ENCODE measurements at regions not wholly inside any gene's neighbourhood (a gene's known extent, or its start where the extent isn't known, plus 50 kb on each side); places are given as distances from the start of the nearest gene placed in this dataset.

DNA sequence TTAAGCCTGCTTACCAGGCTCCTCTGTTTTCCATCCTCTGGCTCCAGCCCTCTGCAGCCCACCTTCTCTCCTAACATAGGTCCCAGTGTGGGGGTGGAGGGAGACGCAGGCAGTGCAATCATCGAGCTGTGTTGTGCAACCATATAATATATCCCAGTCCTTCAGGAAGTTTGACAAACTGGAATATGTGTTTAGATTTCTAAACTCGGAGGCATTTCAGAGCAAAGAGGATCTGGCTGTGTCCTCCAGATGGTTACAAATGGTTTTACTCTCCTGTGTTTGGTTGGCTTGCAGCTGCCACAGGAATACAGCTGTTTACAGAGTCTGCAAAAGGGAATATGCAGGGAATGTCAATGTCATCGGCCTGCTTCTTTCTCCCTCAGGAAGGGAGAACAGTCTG, 195.3 kb upstream of the LNX1 start (continued):
- TF ChIP-seq, protein P1, sequence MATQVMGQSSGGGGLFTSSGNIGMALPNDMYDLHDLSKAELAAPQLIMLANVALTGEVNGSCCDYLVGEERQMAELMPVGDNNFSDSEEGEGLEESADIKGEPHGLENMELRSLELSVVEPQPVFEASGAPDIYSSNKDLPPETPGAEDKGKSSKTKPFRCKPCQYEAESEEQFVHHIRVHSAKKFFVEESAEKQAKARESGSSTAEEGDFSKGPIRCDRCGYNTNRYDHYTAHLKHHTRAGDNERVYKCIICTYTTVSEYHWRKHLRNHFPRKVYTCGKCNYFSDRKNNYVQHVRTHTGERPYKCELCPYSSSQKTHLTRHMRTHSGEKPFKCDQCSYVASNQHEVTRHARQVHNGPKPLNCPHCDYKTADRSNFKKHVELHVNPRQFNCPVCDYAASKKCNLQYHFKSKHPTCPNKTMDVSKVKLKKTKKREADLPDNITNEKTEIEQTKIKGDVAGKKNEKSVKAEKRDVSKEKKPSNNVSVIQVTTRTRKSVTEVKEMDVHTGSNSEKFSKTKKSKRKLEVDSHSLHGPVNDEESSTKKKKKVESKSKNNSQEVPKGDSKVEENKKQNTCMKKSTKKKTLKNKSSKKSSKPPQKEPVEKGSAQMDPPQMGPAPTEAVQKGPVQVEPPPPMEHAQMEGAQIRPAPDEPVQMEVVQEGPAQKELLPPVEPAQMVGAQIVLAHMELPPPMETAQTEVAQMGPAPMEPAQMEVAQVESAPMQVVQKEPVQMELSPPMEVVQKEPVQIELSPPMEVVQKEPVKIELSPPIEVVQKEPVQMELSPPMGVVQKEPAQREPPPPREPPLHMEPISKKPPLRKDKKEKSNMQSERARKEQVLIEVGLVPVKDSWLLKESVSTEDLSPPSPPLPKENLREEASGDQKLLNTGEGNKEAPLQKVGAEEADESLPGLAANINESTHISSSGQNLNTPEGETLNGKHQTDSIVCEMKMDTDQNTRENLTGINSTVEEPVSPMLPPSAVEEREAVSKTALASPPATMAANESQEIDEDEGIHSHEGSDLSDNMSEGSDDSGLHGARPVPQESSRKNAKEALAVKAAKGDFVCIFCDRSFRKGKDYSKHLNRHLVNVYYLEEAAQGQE (IDR thresholded peaks at IDR 0.05; ENCODE audit: unreplicated experiment): no peak
- no peak for TF ChIP-seq NANOG (IDR thresholded peaks at IDR 0.05; ENCODE audit: borderline replicate concordance)

DNA sequence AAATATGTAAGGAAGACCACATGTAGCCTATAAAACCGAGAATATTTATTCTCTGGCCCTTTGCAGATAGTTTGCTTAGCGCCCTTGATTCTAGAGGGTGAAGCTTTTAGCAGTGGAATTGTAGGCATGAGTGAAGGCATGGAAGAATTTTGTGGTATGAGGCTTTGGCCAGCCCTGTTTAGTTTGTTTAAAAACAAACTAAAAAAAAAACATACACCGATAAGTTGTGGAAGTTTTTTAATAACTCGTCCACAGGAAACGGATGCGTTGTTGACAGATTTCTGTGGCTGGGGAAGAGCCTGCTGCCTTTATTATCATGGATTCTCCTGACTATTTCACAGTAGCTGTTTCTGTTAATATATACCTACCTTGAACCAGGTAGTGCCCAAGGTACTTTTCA, 194.7 kb upstream of the LNX1 start:
- no peaks in the 10 kb centered on the region for H4K20me1 ChIP-seq (replicated peaks; ENCODE audit: insufficient read depth)
- Mint-ChIP-seq H3K4me1 (no peaks in the 10 kb centered on the region), H3K9me3 (no peaks in the 10 kb centered on the region; the same call in 2 of the 3 replicates), H3K4me3 (no peak overlapping the region), H3K27ac (no peak overlapping the region), H3K36me3 (ENCODE audit: low read depth) (no peaks in the 10 kb centered on the region), H3K27me3 (ENCODE audit: insufficient read depth, low read depth, poor library complexity) (no peaks in the 10 kb centered on the region)
- H3K4me1 ChIP-seq (ENCODE audit: insufficient read depth): no peaks in the 10 kb centered on the region; the same call in 1 of the 2 replicates
- H3K79me2 ChIP-seq (replicated peaks; ENCODE audit: insufficient read depth): no peaks in the 10 kb centered on the region
- ATAC-seq (no peak), DNase-seq (ENCODE audit: low spot score) (no peak)
- TF ChIP-seq, protein P2, sequence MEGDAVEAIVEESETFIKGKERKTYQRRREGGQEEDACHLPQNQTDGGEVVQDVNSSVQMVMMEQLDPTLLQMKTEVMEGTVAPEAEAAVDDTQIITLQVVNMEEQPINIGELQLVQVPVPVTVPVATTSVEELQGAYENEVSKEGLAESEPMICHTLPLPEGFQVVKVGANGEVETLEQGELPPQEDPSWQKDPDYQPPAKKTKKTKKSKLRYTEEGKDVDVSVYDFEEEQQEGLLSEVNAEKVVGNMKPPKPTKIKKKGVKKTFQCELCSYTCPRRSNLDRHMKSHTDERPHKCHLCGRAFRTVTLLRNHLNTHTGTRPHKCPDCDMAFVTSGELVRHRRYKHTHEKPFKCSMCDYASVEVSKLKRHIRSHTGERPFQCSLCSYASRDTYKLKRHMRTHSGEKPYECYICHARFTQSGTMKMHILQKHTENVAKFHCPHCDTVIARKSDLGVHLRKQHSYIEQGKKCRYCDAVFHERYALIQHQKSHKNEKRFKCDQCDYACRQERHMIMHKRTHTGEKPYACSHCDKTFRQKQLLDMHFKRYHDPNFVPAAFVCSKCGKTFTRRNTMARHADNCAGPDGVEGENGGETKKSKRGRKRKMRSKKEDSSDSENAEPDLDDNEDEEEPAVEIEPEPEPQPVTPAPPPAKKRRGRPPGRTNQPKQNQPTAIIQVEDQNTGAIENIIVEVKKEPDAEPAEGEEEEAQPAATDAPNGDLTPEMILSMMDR (conservative IDR thresholded peaks at IDR 0.05; ENCODE audit: low read depth in 2 of 2): no peak
- TF ChIP-seq JUNB (IDR thresholded peaks at IDR 0.05; ENCODE audit: unreplicated experiment) (no peak), ZNF114 (CRISPR knock-in tag; IDR thresholded peaks at IDR 0.05) (no peak), ZNF331 (CRISPR knock-in tag; IDR thresholded peaks at IDR 0.05; ENCODE audit: low read depth) (no peak), NANOG (IDR thresholded peaks at IDR 0.05; ENCODE audit: borderline replicate concordance) (no peak), CREB1 (CRISPR knock-in tag; IDR thresholded peaks at IDR 0.05; ENCODE audit: low read depth) (no peak)
- TF ChIP-seq, protein P1 (IDR thresholded peaks at IDR 0.05; ENCODE audit: unreplicated experiment): no peak
- no peaks in the 10 kb centered on the region for H3K36me3 ChIP-seq (ENCODE audit: insufficient read depth)
- H3K27me3 ChIP-seq (ENCODE audit: insufficient read depth): no peaks in the 10 kb centered on the region
- H3K4me3 ChIP-seq: no peak overlapping the region
- no peak overlapping the region for H2AFZ ChIP-seq
- H3K4me2 ChIP-seq: no peak overlapping the region
- H3F3A ChIP-seq (replicated peaks; ENCODE audit: low read depth): no peaks in the 10 kb centered on the region
- no peak overlapping the region for H3K27ac ChIP-seq (ENCODE audit: low read depth)
- no peaks in the 10 kb centered on the region for H3K9me2 ChIP-seq (ENCODE audit: insufficient read depth)

Measured in GM23338 (cell line).